Spinal cord (tissue), 9 donors: ENCODE measurements at regions not wholly inside any gene's neighbourhood (a gene's known extent, or its start where the extent isn't known, plus 50 kb on each side); places are given as distances from the start of the nearest gene placed in this dataset.

Source experiments
- DNase-seq, 6 donors: peaks; one replicate each; pipeline versions ENCODE4 v3.0.0 to v3.0.0-alpha.2; 2013 to 2015; ENCODE audit warnings: low spot score in 6 of 6, low read depth in 4 of 6
- H3K27ac ChIP-seq: one replicate; pipeline ENCODE4 v1.5.1; 2013; ENCODE audit warnings: low read depth, low read length, control low read depth
- H3K27me3 ChIP-seq: one replicate; pipeline ENCODE4 v1.6.1; 2013; ENCODE audit warnings: low read length; ENCODE audit not compliant: control insufficient read depth, insufficient read depth
- H3K36me3 ChIP-seq: one replicate; pipeline ENCODE4 v1.6.1; 2013; ENCODE audit warnings: low read length; ENCODE audit not compliant: control insufficient read depth, insufficient read depth
- H3K4me1 ChIP-seq: one replicate; pipeline ENCODE4 v1.6.1; 2013; ENCODE audit warnings: low read length; ENCODE audit not compliant: control insufficient read depth, insufficient read depth
- H3K4me3 ChIP-seq: one replicate; pipeline ENCODE4 v1.5.1; 2013; ENCODE audit warnings: low read depth, low read length, control low read depth
- H3K9me3 ChIP-seq: one replicate; pipeline ENCODE4 v1.6.1; 2013; ENCODE audit warnings: low read length; ENCODE audit not compliant: control insufficient read depth, insufficient read depth
- WGBS: methylation state at CpG from one replicate; pipeline ENCODE4 v1.1.5; 2013; ENCODE audit warnings: missing lambda C conversion rate; ENCODE audit not compliant: insufficient coverage; 5-methylcytosine and 5-hydroxymethylcytosine counted together
- donor health status: healthy.

GRCh38 chr6:85273870-85274269, 176.0 kb upstream of the NT5E start:
- no peak for DNase-seq
- no peaks in the 10 kb centered on the region for H3K36me3 ChIP-seq
- H3K27ac ChIP-seq = no peak overlapping the region
- H3K9me3 ChIP-seq = peaks cover 4% of the 10 kb centered on the region
- no peak overlapping the region for H3K4me3 ChIP-seq
- H3K27me3 ChIP-seq = no peaks in the 10 kb centered on the region
- no peaks in the 10 kb centered on the region for H3K4me1 ChIP-seq

- no peaks in the 10 kb centered on the region for H3K4me1 ChIP-seq
- H3K27ac ChIP-seq = no peak overlapping the region
- WGBS = 84% methylated on average over 4 of the region's 4 CpGs
- no peak for DNase-seq
- H3K4me3 ChIP-seq = no peak overlapping the region
- no peaks in the 10 kb centered on the region for H3K27me3 ChIP-seq
- no peaks in the 10 kb centered on the region for H3K36me3 ChIP-seq
- H3K9me3 ChIP-seq = peaks cover 4% of the 10 kb centered on the region
These were observed 176.8 kb upstream of the NT5E start for GRCh38 chr6:85273046-85273445.

- no peak for DNase-seq
- H3K9me3 ChIP-seq = peaks cover 4% of the 10 kb centered on the region
- no CpG with 5 or more reads among the region's 3 CpGs for WGBS
- no peak overlapping the region for H3K4me3 ChIP-seq
- no peaks in the 10 kb centered on the region for H3K36me3 ChIP-seq
- no peaks in the 10 kb centered on the region for H3K27me3 ChIP-seq
- H3K27ac ChIP-seq = no peak overlapping the region
- H3K4me1 ChIP-seq = no peaks in the 10 kb centered on the region
These were observed 177.3 kb upstream of the NT5E start for GRCh38 chr6:85272592-85272991.

- DNase-seq = peak in 1 of 6 donors; percentile 6
- Histone ChIP-seq H3K9me3 (no peaks in the 10 kb centered on the region), H3K27me3 (no peaks in the 10 kb centered on the region), H3K4me1 (no peaks in the 10 kb centered on the region), H3K27ac (no peak overlapping the region), H3K36me3 (no peaks in the 10 kb centered on the region), H3K4me3 (no peak overlapping the region)
- whole genome bisulfite sequencing = 100% methylated on average over 2 of the region's 3 CpGs
These were observed 187.3 kb upstream of the NT5E start for GRCh38 chr6:85262621-85263020.

- H3K36me3 ChIP-seq = no peaks in the 10 kb centered on the region
- H3K4me3 ChIP-seq = no peak overlapping the region
- H3K9me3 ChIP-seq = no peaks in the 10 kb centered on the region
- H3K4me1 ChIP-seq = no peaks in the 10 kb centered on the region
- H3K27ac ChIP-seq = no peak overlapping the region
- no peaks in the 10 kb centered on the region for H3K27me3 ChIP-seq
- DNase-seq = no peak
- WGBS = no CpG with 5 or more reads among the region's 6 CpGs
These were observed 188.6 kb upstream of the NT5E start for GRCh38 chr6:85261271-85261670.

GRCh38 chr6:85255661-85256060, 194.2 kb upstream of the NT5E start:
- H3K27ac ChIP-seq = no peak overlapping the region
- no peaks in the 10 kb centered on the region for H3K27me3 ChIP-seq
- no peak for DNase-seq
- no peaks in the 10 kb centered on the region for H3K9me3 ChIP-seq
- H3K4me1 ChIP-seq = no peaks in the 10 kb centered on the region
- H3K4me3 ChIP-seq = no peak overlapping the region
- H3K36me3 ChIP-seq = no peaks in the 10 kb centered on the region

GRCh38 chr6:85252552-85252951, 197.3 kb upstream of the NT5E start:
- WGBS = no CpG with 5 or more reads among the region's 2 CpGs

GRCh38 chr6:85252085-85252484, 197.8 kb upstream of the NT5E start:
- Histone ChIP-seq H3K27ac (no peak overlapping the region), H3K36me3 (no peaks in the 10 kb centered on the region), H3K4me1 (no peaks in the 10 kb centered on the region), H3K27me3 (no peaks in the 10 kb centered on the region), H3K4me3 (no peak overlapping the region), H3K9me3 (no peaks in the 10 kb centered on the region)
- 80% methylated on average over 1 of the region's 2 CpGs for WGBS
- DNase-seq = no peak

More at GRCh38 chr6:85252552-85252951, 197.3 kb upstream of the NT5E start:
- no peaks in the 10 kb centered on the region for H3K27me3 ChIP-seq
- no peak overlapping the region for H3K27ac ChIP-seq
- no peak overlapping the region for H3K4me3 ChIP-seq
- no peaks in the 10 kb centered on the region for H3K9me3 ChIP-seq
- no peaks in the 10 kb centered on the region for H3K36me3 ChIP-seq
- no peak for DNase-seq
- H3K4me1 ChIP-seq = no peaks in the 10 kb centered on the region

- Histone ChIP-seq H3K27me3 (no peaks in the 10 kb centered on the region), H3K4me3 (no peak overlapping the region), H3K4me1 (no peaks in the 10 kb centered on the region), H3K27ac (no peak overlapping the region), H3K36me3 (no peaks in the 10 kb centered on the region), H3K9me3 (no peaks in the 10 kb centered on the region)
- WGBS = no CpG with 5 or more reads among the region's 1 CpG
- no peak for DNase-seq
These were observed 198.6 kb upstream of the NT5E start for GRCh38 chr6:85251300-85251699.

GRCh38 chr6:85250586-85251220, 199.2 kb upstream of the NT5E start:
- DNase-seq = peak in 1 of 6 donors; percentile 5
- Histone ChIP-seq H3K9me3 (no peaks in the 10 kb centered on the region), H3K4me3 (no peak overlapping the region), H3K36me3 (no peaks in the 10 kb centered on the region), H3K4me1 (no peaks in the 10 kb centered on the region), H3K27ac (no peak overlapping the region), H3K27me3 (no peaks in the 10 kb centered on the region)
- WGBS = 86% methylated on average over 1 of the region's 5 CpGs
